ENCODE measurements at regions not wholly inside any gene's neighbourhood (a gene's known extent, or its start where the extent isn't known, plus 50 kb on each side); places are given as distances from the start of the nearest gene placed in this dataset.

DNA sequence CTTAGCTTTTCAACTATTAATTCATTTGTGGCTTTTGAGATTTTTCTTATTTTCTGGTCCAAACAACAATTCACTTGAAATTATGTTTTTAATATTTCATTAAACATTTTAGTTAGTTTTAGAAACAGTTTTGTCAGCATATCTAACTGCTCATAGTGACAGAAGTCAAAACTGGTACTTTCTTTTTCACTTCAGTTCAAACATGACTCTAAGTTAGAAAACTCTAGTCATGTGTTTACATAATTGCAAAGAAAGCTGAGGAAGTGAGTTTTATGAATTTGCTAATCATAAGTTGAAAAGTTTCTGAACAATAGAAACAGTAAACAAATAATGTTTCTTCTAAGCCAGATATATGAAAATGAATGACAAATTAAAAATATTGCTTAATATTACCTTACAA lies 1931.0 kb downstream of the EFNA5 start (continued):
- no peak for TF ChIP-seq ZNF548 (tag by site-specific recombination; IDR thresholded peaks at IDR 0.05)
- TF ChIP-seq ZNF677 (tag by site-specific recombination; IDR thresholded peaks at IDR 0.05), result no peak

DNA sequence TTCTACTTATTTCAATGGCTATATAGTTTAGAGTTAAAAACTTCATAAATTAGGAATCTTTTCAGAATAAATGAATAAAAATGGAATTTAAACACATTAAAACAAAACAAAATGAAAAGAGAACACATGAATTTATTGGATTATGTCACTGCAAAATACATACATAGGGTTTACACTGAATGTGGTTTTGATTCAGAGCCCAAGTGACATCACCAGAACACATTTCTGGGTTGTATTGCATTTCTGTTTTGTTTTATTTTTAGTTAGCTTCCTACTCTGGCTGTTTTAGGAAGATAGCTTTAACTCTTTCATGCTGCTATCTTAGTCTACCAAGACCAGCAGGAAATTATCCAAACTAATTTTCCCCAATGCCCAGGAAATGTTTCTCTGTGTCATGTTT lies 1935.0 kb downstream of the EFNA5 start:
- H3K36me3 ChIP-seq (ENCODE audit: control insufficient read depth in 2 of 2, insufficient read depth in 1 of 2, low read length in 2 of 2), result no peaks in the 10 kb centered on the region
- H3K9me3 ChIP-seq (ENCODE audit: control insufficient read depth, insufficient read depth, low read depth, low read length), result no peaks in the 10 kb centered on the region
- TF ChIP-seq, protein P1, sequence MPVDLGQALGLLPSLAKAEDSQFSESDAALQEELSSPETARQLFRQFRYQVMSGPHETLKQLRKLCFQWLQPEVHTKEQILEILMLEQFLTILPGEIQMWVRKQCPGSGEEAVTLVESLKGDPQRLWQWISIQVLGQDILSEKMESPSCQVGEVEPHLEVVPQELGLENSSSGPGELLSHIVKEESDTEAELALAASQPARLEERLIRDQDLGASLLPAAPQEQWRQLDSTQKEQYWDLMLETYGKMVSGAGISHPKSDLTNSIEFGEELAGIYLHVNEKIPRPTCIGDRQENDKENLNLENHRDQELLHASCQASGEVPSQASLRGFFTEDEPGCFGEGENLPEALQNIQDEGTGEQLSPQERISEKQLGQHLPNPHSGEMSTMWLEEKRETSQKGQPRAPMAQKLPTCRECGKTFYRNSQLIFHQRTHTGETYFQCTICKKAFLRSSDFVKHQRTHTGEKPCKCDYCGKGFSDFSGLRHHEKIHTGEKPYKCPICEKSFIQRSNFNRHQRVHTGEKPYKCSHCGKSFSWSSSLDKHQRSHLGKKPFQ (tag by site-specific recombination; IDR thresholded peaks at IDR 0.05), result no peak
- TF ChIP-seq, protein P2, sequence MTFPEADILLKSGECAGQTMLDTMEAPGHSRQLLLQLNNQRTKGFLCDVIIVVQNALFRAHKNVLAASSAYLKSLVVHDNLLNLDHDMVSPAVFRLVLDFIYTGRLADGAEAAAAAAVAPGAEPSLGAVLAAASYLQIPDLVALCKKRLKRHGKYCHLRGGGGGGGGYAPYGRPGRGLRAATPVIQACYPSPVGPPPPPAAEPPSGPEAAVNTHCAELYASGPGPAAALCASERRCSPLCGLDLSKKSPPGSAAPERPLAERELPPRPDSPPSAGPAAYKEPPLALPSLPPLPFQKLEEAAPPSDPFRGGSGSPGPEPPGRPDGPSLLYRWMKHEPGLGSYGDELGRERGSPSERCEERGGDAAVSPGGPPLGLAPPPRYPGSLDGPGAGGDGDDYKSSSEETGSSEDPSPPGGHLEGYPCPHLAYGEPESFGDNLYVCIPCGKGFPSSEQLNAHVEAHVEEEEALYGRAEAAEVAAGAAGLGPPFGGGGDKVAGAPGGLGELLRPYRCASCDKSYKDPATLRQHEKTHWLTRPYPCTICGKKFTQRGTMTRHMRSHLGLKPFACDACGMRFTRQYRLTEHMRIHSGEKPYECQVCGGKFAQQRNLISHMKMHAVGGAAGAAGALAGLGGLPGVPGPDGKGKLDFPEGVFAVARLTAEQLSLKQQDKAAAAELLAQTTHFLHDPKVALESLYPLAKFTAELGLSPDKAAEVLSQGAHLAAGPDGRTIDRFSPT (tag by site-specific recombination; IDR thresholded peaks at IDR 0.05), result no peak
- TF ChIP-seq GLI2 (tag by site-specific recombination; IDR thresholded peaks at IDR 0.05; ENCODE audit: borderline replicate concordance, low read depth) (no peak), ZNF37A (tag by site-specific recombination; IDR thresholded peaks at IDR 0.05) (no peak), ZNF221 (tag by site-specific recombination; IDR thresholded peaks at IDR 0.05; ENCODE audit: borderline replicate concordance) (no peak), ZNF560 (tag by site-specific recombination; IDR thresholded peaks at IDR 0.05; ENCODE audit: borderline replicate concordance) (no peak), SCRT2 (tag by site-specific recombination; IDR thresholded peaks at IDR 0.05) (no peak), ZNF394 (tag by site-specific recombination; IDR thresholded peaks at IDR 0.05; ENCODE audit: borderline replicate concordance) (no peak)
- H3K4me3 ChIP-seq (ENCODE audit: low read depth, low read length), result no peak overlapping the region
- H3K27ac ChIP-seq (ENCODE audit: extremely low read depth, low read depth, low read length), result no peak overlapping the region
- H3K4me1 ChIP-seq (ENCODE audit: control insufficient read depth, insufficient read depth, low read length), result no peaks in the 10 kb centered on the region
- POLR2A ChIA-PET, result no interaction called here
- CTCF ChIA-PET, result no interaction called here

DNA sequence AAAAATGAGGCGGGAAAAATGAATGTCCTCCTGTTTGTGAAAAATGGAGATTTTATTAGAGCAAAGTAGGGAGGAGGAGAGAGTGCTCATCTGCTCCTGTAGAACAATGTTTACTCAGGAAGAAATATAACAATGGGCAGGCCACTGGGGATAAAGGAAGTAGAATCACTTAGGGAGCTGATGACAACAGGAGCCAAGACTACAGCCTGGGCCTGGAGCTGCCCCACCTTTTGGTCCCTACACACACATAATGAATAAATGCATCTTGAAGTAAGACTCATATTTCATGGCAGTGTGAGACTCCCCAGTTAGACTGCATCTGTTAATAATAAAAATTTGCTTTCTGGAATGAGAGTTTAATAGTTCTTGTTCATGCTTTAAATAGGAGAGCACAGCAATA lies 1939.8 kb downstream of the EFNA5 start:
- CTCF ChIA-PET, result no interaction called here
- no peak for TF ChIP-seq ZNF112 (tag by site-specific recombination; IDR thresholded peaks at IDR 0.05)
- TF ChIP-seq, protein P3, sequence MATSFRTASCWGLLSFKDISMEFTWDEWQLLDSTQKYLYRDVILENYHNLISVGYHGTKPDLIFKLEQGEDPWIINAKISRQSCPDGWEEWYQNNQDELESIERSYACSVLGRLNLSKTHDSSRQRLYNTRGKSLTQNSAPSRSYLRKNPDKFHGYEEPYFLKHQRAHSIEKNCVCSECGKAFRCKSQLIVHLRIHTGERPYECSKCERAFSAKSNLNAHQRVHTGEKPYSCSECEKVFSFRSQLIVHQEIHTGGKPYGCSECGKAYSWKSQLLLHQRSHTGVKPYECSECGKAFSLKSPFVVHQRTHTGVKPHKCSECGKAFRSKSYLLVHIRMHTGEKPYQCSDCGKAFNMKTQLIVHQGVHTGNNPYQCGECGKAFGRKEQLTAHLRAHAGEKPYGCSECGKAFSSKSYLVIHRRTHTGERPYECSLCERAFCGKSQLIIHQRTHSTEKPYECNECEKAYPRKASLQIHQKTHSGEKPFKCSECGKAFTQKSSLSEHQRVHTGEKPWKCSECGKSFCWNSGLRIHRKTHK (tag by site-specific recombination; IDR thresholded peaks at IDR 0.05), result no peak
- TF ChIP-seq ZNF473 (tag by site-specific recombination; IDR thresholded peaks at IDR 0.05), result no peak
- no peak for TF ChIP-seq ZBTB17 (tag by site-specific recombination; IDR thresholded peaks at IDR 0.05)
- TF ChIP-seq ZNF514 (tag by site-specific recombination; IDR thresholded peaks at IDR 0.05), result no peak
- no peak for TF ChIP-seq ZNF791 (tag by site-specific recombination; IDR thresholded peaks at IDR 0.05)
- no peak for TF ChIP-seq ZNF48 (tag by site-specific recombination; IDR thresholded peaks at IDR 0.05)
- no peak for TF ChIP-seq ZNF610 (tag by site-specific recombination; IDR thresholded peaks at IDR 0.05; ENCODE audit: borderline replicate concordance)
- no peak for TF ChIP-seq ZNF416 (tag by site-specific recombination; IDR thresholded peaks at IDR 0.05)
- TF ChIP-seq, protein P4, sequence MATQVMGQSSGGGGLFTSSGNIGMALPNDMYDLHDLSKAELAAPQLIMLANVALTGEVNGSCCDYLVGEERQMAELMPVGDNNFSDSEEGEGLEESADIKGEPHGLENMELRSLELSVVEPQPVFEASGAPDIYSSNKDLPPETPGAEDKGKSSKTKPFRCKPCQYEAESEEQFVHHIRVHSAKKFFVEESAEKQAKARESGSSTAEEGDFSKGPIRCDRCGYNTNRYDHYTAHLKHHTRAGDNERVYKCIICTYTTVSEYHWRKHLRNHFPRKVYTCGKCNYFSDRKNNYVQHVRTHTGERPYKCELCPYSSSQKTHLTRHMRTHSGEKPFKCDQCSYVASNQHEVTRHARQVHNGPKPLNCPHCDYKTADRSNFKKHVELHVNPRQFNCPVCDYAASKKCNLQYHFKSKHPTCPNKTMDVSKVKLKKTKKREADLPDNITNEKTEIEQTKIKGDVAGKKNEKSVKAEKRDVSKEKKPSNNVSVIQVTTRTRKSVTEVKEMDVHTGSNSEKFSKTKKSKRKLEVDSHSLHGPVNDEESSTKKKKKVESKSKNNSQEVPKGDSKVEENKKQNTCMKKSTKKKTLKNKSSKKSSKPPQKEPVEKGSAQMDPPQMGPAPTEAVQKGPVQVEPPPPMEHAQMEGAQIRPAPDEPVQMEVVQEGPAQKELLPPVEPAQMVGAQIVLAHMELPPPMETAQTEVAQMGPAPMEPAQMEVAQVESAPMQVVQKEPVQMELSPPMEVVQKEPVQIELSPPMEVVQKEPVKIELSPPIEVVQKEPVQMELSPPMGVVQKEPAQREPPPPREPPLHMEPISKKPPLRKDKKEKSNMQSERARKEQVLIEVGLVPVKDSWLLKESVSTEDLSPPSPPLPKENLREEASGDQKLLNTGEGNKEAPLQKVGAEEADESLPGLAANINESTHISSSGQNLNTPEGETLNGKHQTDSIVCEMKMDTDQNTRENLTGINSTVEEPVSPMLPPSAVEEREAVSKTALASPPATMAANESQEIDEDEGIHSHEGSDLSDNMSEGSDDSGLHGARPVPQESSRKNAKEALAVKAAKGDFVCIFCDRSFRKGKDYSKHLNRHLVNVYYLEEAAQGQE (tag by site-specific recombination; IDR thresholded peaks at IDR 0.05), result no peak
- TF ChIP-seq, protein P5, sequence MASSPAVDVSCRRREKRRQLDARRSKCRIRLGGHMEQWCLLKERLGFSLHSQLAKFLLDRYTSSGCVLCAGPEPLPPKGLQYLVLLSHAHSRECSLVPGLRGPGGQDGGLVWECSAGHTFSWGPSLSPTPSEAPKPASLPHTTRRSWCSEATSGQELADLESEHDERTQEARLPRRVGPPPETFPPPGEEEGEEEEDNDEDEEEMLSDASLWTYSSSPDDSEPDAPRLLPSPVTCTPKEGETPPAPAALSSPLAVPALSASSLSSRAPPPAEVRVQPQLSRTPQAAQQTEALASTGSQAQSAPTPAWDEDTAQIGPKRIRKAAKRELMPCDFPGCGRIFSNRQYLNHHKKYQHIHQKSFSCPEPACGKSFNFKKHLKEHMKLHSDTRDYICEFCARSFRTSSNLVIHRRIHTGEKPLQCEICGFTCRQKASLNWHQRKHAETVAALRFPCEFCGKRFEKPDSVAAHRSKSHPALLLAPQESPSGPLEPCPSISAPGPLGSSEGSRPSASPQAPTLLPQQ (tag by site-specific recombination; IDR thresholded peaks at IDR 0.05), result no peak
- no peak for TF ChIP-seq KLF16 (tag by site-specific recombination; IDR thresholded peaks at IDR 0.05)
- TF ChIP-seq ZBTB8A (tag by site-specific recombination; IDR thresholded peaks at IDR 0.05), result no peak

More for the DNA sequence above, 1939.8 kb downstream of the EFNA5 start:
- Histone ChIP-seq H3K4me3 (ENCODE audit: low read depth, low read length) (no peak overlapping the region), H3K9me3 (ENCODE audit: control insufficient read depth, insufficient read depth, low read depth, low read length) (no peaks in the 10 kb centered on the region), H3K27ac (ENCODE audit: extremely low read depth, low read depth, low read length) (no peak overlapping the region), H3K4me1 (ENCODE audit: control insufficient read depth, insufficient read depth, low read length) (no peaks in the 10 kb centered on the region), H3K36me3 (ENCODE audit: control insufficient read depth in 2 of 2, insufficient read depth in 1 of 2, low read length in 2 of 2) (no peaks in the 10 kb centered on the region)
- POLR2A ChIA-PET, result no interaction called here

All from HEK293 (cell line).